PC-9 (cell line): ENCODE measurements at regions not wholly inside any gene's neighbourhood (a gene's known extent, or its start where the extent isn't known, plus 50 kb on each side); places are given as distances from the start of the nearest gene placed in this dataset.

ENCODE experiments used
- BruUV-seq: library from RNA; stranded (reverse); fragments of 400-500 nt; replicated peaks from 2 replicates; lab custom pipeline; 2021; lab: Mats Ljungman, UMichigan
- CTCF ChIA-PET: fragments of 300-600 bp; sonication (Branson Sonifier 250); formaldehyde crosslinking; loops from one replicate; lab custom pipeline; 2022; ENCODE audit warnings: antibody characterized with exemption; lab: Charles Lee
- POLR2A ChIA-PET: fragments of 300-600 bp; sonication (Branson Sonifier 250); formaldehyde crosslinking; loops from one replicate; lab custom pipeline; 2022; ENCODE audit warnings: antibody characterized with exemption; ENCODE audit not compliant: unreplicated experiment; lab: Charles Lee
- DNase-seq, 2 experiments: peaks; one replicate each; pipeline versions ENCODE4 v3.0.0 to v3.0.0-alpha.2; 2015 to 2022; ENCODE audit warnings: mixed read lengths in 1 of 2
- H2AFZ ChIP-seq: fragments of 200-600 bp; sonication (generic); 2 replicates; pipeline ENCODE4 v1.8.1; 2017; ENCODE audit warnings: antibody characterized with exemption
- H3F3A ChIP-seq: fragments of 200-600 bp; sonication (generic); 2 replicates; pipeline ENCODE4 v1.8.1; 2017; ENCODE audit warnings: antibody characterized with exemption, mild to moderate bottlenecking, low read depth; ENCODE audit not compliant: insufficient read depth
- H3K27ac ChIP-seq: fragments of 200-600 bp; sonication (generic); 2 replicates; pipeline ENCODE4 v1.6.1; 2016; ENCODE audit warnings: mixed run types
- H3K27me3 ChIP-seq: fragments of 200-600 bp; sonication (generic); 2 replicates; pipeline ENCODE4 v1.6.1; 2016; ENCODE audit warnings: low read depth, mixed run types; ENCODE audit not compliant: insufficient read depth
- H3K36me3 ChIP-seq: fragments of 200-600 bp; sonication (generic); 2 replicates; pipeline ENCODE4 v1.6.1; 2016; ENCODE audit warnings: low read depth, mixed run types
- H3K4me1 ChIP-seq: fragments of 200-600 bp; sonication (generic); replicated peaks from 2 replicates; pipeline ENCODE4 v1.6.1; 2016; ENCODE audit warnings: mixed run types; ENCODE audit not compliant: insufficient read depth
- H3K4me2 ChIP-seq: fragments of 200-600 bp; sonication (generic); 2 replicates; pipeline ENCODE4 v1.6.1; 2017; ENCODE audit warnings: mixed run types
- H3K4me3 ChIP-seq: fragments of 200-600 bp; sonication (generic); 2 replicates; pipeline ENCODE4 v1.6.1; 2016; ENCODE audit warnings: mixed run types
- H3K79me2 ChIP-seq: fragments of 200-600 bp; sonication (generic); 2 replicates; pipeline ENCODE4 v1.6.1; 2017; ENCODE audit warnings: low read depth, mixed run types
- H3K9me2 ChIP-seq: fragments of 200-600 bp; sonication (generic); 2 replicates; pipeline ENCODE4 v1.8.1; 2017; ENCODE audit warnings: mild to moderate bottlenecking; ENCODE audit not compliant: insufficient read depth
- H3K9me3 ChIP-seq: fragments of 200-600 bp; sonication (generic); 2 replicates; pipeline ENCODE4 v1.8.1; 2016; ENCODE audit warnings: low read depth; ENCODE audit not compliant: insufficient read depth
- H4K20me1 ChIP-seq: fragments of 200-600 bp; sonication (generic); 2 replicates; pipeline ENCODE4 v1.8.1; 2017; ENCODE audit not compliant: insufficient read depth
- EZH2 ChIP-seq: fragments of 200-600 bp; sonication (generic); IDR thresholded peaks from 2 replicates; pipeline ENCODE4 v1.8.0; 2017; ENCODE audit warnings: antibody characterized with exemption, low read depth
- intact Hi-C: fragments of 100-400 bp; cut with micrococcal nuclease; formaldehyde crosslinking; loops from one replicate; pipeline ENCODE4 v1.10.0; 2022; ENCODE audit not compliant: unreplicated experiment
- TF ChIP-seq, protein P1 (sequence below): fragments of 200-600 bp; sonication (generic); conservative IDR thresholded peaks from 2 replicates; pipeline ENCODE4 v1.6.1; 2017; ENCODE audit warnings: mixed run types, antibody characterized with exemption, mild to moderate bottlenecking, moderate library complexity

DNA sequence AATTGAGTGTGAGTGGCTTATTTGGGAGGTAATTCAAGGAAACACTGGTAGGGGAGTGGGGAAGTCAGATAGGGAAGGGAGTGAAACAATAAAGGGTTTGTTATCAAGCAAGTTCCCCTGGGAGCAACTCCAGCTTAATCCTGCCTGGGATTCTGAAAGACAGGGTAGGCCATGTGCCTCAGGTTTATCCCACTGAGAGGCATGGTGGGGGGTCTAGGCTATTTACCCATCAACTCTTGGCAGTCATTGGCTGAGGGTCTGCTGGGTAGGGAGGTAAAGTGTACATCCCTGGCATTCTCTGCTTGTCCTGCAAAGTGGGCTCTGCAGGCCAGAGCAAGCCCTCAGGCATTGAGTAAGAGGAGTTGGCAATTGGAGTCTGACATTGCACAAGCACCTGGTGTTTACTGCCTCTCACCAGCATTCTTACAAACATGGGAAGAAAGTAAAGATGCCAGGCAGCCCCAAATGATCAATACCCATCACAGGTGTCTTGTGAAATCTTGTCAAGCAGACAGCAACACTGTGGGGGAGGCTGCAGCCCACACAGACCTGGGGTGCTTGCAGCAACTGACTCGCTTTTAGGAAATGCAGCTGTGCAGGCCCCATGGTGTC lies 169.3 kb downstream of the KTN1 start:
- CTCF ChIA-PET = no interaction called here

GRCh38 chr14:55749946-55750345 lies 169.9 kb downstream of the KTN1 start:
- H3K79me2 ChIP-seq = no peaks in the 10 kb centered on the region
- TF ChIP-seq EZH2 = no peak
- TF ChIP-seq, protein P1, sequence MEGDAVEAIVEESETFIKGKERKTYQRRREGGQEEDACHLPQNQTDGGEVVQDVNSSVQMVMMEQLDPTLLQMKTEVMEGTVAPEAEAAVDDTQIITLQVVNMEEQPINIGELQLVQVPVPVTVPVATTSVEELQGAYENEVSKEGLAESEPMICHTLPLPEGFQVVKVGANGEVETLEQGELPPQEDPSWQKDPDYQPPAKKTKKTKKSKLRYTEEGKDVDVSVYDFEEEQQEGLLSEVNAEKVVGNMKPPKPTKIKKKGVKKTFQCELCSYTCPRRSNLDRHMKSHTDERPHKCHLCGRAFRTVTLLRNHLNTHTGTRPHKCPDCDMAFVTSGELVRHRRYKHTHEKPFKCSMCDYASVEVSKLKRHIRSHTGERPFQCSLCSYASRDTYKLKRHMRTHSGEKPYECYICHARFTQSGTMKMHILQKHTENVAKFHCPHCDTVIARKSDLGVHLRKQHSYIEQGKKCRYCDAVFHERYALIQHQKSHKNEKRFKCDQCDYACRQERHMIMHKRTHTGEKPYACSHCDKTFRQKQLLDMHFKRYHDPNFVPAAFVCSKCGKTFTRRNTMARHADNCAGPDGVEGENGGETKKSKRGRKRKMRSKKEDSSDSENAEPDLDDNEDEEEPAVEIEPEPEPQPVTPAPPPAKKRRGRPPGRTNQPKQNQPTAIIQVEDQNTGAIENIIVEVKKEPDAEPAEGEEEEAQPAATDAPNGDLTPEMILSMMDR = no peak
- no peaks in the 10 kb centered on the region for H4K20me1 ChIP-seq
- no peaks in the 10 kb centered on the region for H3K36me3 ChIP-seq
- peak overlapping the region; percentile 27; the same call in 1 of the 2 replicates for H3K27ac ChIP-seq
- DNase-seq = no peak
- H3K9me2 ChIP-seq = no peaks in the 10 kb centered on the region
- no peak overlapping the region for H3K4me3 ChIP-seq
- peaks cover 73% of the 10 kb centered on the region for H3K4me1 ChIP-seq
- H3K27me3 ChIP-seq = no peaks in the 10 kb centered on the region
- ChIA-PET POLR2A (no interaction called here), CTCF (no interaction called here)
- H2AFZ ChIP-seq = no peak overlapping the region
- H3K4me2 ChIP-seq = peak overlapping the region; percentile 50
- H3F3A ChIP-seq = peaks cover 28% of the 10 kb centered on the region; the same call in 1 of the 2 replicates
- intact Hi-C loops = no loop called here
- no peaks in the 10 kb centered on the region for H3K9me3 ChIP-seq
- no TSS peak for BruUV-seq

More for the DNA sequence above, 169.3 kb downstream of the KTN1 start:
- Histone ChIP-seq H3K27ac (peak overlapping the region; percentile 52), H3K9me3 (no peaks in the 10 kb centered on the region), H3K79me2 (no peaks in the 10 kb centered on the region), H2AFZ (0 out of 2 replicates have a peak overlapping the region, but pooled peaks have one; percentile 11), H3K36me3 (no peaks in the 10 kb centered on the region), H3K27me3 (no peaks in the 10 kb centered on the region), H3K4me1 (peaks cover 67% of the 10 kb centered on the region), H4K20me1 (no peaks in the 10 kb centered on the region), H3K4me3 (no peak overlapping the region), H3F3A (peaks cover 22% of the 10 kb centered on the region; the same call in 1 of the 2 replicates), H3K4me2 (peak overlapping the region; percentile 50), H3K9me2 (no peaks in the 10 kb centered on the region)
- peak; percentile 16 to 72 for DNase-seq
- no TSS peak for BruUV-seq
- intact Hi-C loops = no loop called here
- TF ChIP-seq EZH2 = no peak
- TF ChIP-seq, protein P1 = no peak
- POLR2A ChIA-PET = no interaction called here

DNA sequence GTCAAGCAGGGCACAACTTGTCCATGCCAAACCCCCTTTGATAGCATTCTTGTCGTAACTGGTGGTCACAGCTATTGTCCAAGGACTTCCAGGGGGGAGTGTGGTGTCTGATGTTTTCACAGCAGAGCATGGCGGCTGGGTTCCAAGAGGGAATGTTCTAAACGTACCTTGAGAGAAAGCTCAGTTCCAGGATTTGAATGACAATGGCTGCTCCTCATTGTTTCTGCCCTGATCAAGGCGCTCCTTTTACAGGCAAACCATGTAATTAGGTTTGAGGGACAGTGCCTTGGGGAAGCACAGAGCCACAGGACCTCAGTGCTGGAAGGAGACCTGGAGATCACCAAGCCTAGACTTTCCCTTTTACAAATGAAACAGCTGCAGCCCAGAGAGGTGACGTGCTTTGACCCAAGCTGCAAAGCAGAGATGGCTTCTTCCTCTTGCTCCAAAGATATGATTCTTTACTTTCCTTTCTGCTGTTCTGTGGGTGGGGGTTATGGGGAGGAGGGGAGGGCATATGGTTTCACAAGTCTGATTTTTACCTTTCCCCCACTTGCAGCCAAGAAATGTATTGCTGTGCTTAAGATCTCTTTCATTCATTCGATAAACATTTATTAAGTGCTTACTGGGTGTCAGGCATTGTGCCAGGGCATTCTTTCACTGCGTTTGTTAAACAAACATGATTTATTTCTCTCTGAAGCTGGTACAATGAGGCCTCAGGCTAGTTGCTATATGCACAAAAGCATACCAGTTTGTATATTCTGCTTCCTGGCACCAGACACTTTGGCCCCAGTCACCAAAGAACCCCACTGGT lies 172.8 kb downstream of the KTN1 start:
- H4K20me1 ChIP-seq = no peaks in the 10 kb centered on the region
- H3K4me1 ChIP-seq = peaks cover 61% of the 10 kb centered on the region
- TF ChIP-seq, protein P1 = no peak
- TF ChIP-seq EZH2 = no peak
- H3K36me3 ChIP-seq = no peaks in the 10 kb centered on the region
- CTCF ChIA-PET = interaction anchor here (0.6 kb wide), 1 partner anchor 15 kb away, joined by 5 read pairs; no protein-coding TSS in a partner anchor
- H3K4me3 ChIP-seq = no peak overlapping the region
- H3K27me3 ChIP-seq = no peaks in the 10 kb centered on the region
- peaks cover 28% of the 10 kb centered on the region; the same call in 1 of the 2 replicates for H3F3A ChIP-seq
- H3K9me3 ChIP-seq = no peaks in the 10 kb centered on the region
- no peak overlapping the region for H2AFZ ChIP-seq
- H3K79me2 ChIP-seq = no peaks in the 10 kb centered on the region
- no TSS peak for BruUV-seq
- peak overlapping the region; percentile 25 for H3K27ac ChIP-seq
- POLR2A ChIA-PET = interaction anchor here (0.7 kb wide), 2 partner anchors 207 to 420 kb away, joined by 4 to 6 read pairs; no protein-coding TSS in a partner anchor
- intact Hi-C loops = loop anchor here (1.0 kb wide), 2 partner anchors 28 to 55 kb away; no protein-coding TSS in a partner anchor
- no peaks in the 10 kb centered on the region for H3K9me2 ChIP-seq
- DNase-seq = peak; percentile 71 to 95
- H3K4me2 ChIP-seq = peak overlapping the region; percentile 55
